Brain microvascular endothelial cell (primary cell): ENCODE measurements at regions not wholly inside any gene's neighbourhood (a gene's known extent, or its start where the extent isn't known, plus 50 kb on each side); places are given as distances from the start of the nearest gene placed in this dataset.
A peak's percentile ranks its signal among the peaks of the same experiment; 100 is the strongest.

Experiments
- DNase-seq: peaks from one replicate; pipeline ENCODE4 v3.0.0-alpha.2; 2020
- H3K27ac ChIP-seq: fragments of 250-450 bp; sonication (Bioruptor Pico); 2 replicates; pipeline ENCODE4 v1.5.1; 2020; ENCODE audit warnings: mild to moderate bottlenecking, moderate library complexity
- H3K27me3 ChIP-seq: fragments of 250-450 bp; sonication (Bioruptor Pico); replicated peaks from 2 replicates; pipeline ENCODE4 v1.5.1; 2020; ENCODE audit warnings: mild to moderate bottlenecking
- H3K36me3 ChIP-seq: fragments of 250-450 bp; sonication (Bioruptor Pico); replicated peaks from 2 replicates; pipeline ENCODE4 v1.5.1; 2020; ENCODE audit warnings: mild to moderate bottlenecking
- H3K4me3 ChIP-seq: 2 replicates; pipeline ENCODE4 v1.5.1; 2011; ENCODE audit warnings: low read depth, mild to moderate bottlenecking, control low read depth, low read length, moderate library complexity
- in situ Hi-C: cut with HindIII; loops from 2 replicates; pipeline ENCODE4 v1.10.0; 2017; ENCODE audit warnings: low sequenced_read_pairs, low pct_ligation_motif_present
- TF ChIP-seq, protein P1 (sequence below): IDR thresholded peaks from 2 replicates; pipeline ENCODE4 v1.5.1; 2011; ENCODE audit warnings: low read depth, mild to moderate bottlenecking, moderate library complexity, low read length, control low read depth, inconsistent platforms; ENCODE audit errors: missing control alignments

DNA sequence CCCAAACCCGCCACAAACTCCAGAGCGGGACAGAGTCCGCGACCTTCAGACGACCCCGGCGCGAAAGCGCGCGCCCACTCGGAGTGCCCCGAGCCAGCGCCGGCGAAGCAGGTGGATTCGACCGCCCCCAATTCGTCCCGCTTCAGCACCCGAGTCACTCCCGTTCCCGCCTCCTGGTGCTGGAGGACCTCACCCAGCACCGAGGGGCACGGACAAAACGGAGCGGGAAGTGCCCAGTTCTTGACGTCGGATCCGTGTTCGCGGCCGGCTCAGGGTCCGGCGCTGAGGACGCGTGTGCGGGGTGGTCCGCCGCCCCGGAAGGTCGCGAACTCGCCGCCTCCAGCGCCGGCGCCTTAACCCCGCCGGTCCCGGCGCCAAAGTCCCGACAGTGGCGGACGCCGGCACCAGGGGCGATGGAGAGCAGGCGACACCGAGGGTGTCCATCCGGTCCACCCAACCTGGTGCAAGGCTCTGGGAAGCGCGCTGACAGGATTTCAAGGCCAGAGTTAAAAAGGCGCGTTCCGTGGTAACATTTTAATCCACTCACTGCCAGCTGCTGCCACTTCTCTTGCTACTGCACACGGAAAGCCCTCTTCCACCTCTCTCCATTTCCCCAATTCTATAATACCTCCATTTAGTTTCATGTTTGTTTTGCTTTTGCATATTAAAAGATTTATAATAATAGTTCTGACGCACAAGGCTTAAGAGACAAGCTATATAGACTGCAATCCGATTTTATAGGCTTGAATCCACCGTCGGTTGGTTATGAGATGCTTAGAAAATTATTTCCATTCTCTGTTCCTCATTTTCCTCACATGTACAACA lies 240.0 kb upstream of the CPNE8 start:
- H3K4me3 ChIP-seq: peak overlapping the region; percentile 34
- no peaks in the 10 kb centered on the region for H3K36me3 ChIP-seq
- no peak overlapping the region for H3K27ac ChIP-seq
- DNase-seq: no peak
- TF ChIP-seq, protein P1, sequence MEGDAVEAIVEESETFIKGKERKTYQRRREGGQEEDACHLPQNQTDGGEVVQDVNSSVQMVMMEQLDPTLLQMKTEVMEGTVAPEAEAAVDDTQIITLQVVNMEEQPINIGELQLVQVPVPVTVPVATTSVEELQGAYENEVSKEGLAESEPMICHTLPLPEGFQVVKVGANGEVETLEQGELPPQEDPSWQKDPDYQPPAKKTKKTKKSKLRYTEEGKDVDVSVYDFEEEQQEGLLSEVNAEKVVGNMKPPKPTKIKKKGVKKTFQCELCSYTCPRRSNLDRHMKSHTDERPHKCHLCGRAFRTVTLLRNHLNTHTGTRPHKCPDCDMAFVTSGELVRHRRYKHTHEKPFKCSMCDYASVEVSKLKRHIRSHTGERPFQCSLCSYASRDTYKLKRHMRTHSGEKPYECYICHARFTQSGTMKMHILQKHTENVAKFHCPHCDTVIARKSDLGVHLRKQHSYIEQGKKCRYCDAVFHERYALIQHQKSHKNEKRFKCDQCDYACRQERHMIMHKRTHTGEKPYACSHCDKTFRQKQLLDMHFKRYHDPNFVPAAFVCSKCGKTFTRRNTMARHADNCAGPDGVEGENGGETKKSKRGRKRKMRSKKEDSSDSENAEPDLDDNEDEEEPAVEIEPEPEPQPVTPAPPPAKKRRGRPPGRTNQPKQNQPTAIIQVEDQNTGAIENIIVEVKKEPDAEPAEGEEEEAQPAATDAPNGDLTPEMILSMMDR: peak; percentile 63
- in situ Hi-C loops: no loop called here
- H3K27me3 ChIP-seq: no peaks in the 10 kb centered on the region

DNA sequence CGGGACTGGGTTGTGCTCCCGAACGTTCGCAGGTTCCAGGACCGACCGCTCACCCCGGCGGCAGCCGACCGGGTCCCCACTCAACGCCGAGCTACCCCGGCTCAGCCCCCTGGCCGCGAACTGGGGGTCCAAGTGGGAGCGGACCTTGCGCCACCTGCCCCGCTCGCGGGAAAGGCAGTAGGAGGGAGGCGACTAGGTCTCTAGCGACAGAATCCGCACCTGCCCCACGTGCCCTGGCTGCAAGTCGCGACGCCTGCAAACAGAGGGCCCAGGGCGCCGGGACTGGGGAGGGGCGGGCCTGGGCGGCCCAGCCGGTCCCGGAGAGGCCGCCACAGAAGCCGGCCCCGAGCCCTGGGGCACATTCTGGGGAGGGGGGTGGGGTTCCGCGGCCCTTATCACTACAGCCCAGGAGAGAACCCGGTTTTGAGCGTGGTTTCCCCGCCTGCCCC lies 239.2 kb upstream of the CPNE8 start:
- TF ChIP-seq, protein P1: no peak
- H3K36me3 ChIP-seq: no peaks in the 10 kb centered on the region
- DNase-seq: no peak
- no peaks in the 10 kb centered on the region for H3K27me3 ChIP-seq
- in situ Hi-C loops: no loop called here
- H3K27ac ChIP-seq: no peak overlapping the region
- no peak overlapping the region for H3K4me3 ChIP-seq

GRCh38 chr12:39138268-39138667 lies 232.9 kb upstream of the CPNE8 start:
- no peak overlapping the region for H3K4me3 ChIP-seq
- TF ChIP-seq, protein P1: no peak
- in situ Hi-C loops: no loop called here
- no peaks in the 10 kb centered on the region for H3K36me3 ChIP-seq
- H3K27me3 ChIP-seq: no peaks in the 10 kb centered on the region
- no peak for DNase-seq
- H3K27ac ChIP-seq: no peak overlapping the region

DNA sequence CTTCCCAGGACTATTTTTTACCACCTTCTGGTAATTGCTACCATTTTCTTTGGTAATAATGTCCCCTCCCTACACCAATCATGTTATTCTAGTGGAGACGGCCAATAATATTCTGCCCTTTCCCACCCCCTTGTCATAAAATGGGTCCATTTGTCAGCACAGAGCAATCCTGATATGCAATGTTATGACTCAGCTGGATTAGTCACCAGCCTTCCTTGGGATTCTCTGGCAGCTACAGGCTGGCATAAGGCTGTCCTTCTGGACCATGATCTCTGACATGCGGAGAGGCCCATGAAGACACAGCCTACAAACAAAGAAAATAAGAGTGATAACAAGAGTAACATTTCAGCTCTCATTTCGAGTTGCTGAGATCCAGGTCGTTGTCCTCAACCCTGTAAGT lies 222.0 kb upstream of the CPNE8 start:
- H3K36me3 ChIP-seq: no peaks in the 10 kb centered on the region
- H3K27me3 ChIP-seq: no peaks in the 10 kb centered on the region
- H3K4me3 ChIP-seq: no peak overlapping the region
- in situ Hi-C loops: no loop called here
- TF ChIP-seq, protein P1: no peak
- no peak overlapping the region for H3K27ac ChIP-seq
- no peak for DNase-seq

GRCh38 chr12:39125566-39125965 lies 220.2 kb upstream of the CPNE8 start:
- H3K36me3 ChIP-seq: no peaks in the 10 kb centered on the region
- DNase-seq: no peak
- no peak overlapping the region for H3K4me3 ChIP-seq
- TF ChIP-seq, protein P1: no peak
- no peaks in the 10 kb centered on the region for H3K27me3 ChIP-seq
- in situ Hi-C loops: no loop called here
- H3K27ac ChIP-seq: no peak overlapping the region

DNA sequence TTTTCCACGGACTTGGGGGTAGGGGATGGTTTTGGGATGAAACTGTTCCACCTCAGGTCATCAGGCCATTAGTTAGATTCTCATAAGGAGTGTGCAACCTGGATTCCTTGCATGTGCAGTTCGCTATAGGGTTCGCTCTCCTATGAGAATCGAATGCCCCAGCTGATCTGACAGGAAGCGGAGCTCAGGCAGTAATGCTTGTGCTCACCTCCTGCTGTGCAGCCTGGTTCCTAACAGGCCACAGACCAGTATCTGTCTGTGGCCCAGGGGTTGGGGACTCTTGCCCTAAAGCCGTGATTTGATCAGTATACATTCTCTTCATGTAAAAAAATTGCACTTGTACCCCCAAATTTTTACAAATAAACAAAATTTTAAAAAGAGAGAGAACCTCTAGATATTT lies 219.4 kb upstream of the CPNE8 start:
- TF ChIP-seq, protein P1: no peak
- Histone ChIP-seq H3K36me3 (no peaks in the 10 kb centered on the region), H3K27me3 (no peaks in the 10 kb centered on the region), H3K4me3 (no peak overlapping the region), H3K27ac (no peak overlapping the region)
- no peak for DNase-seq
- in situ Hi-C loops: no loop called here
